Neural cell (in vitro differentiated cells): ENCODE measurements at regions not wholly inside any gene's neighbourhood (a gene's known extent, or its start where the extent isn't known, plus 50 kb on each side); places are given as distances from the start of the nearest gene placed in this dataset.

Experiments
- H2AFZ ChIP-seq: fragments of 200-600, 300-800 bp; sonication (generic), shearing (Covaris generic); 2 replicates; pipeline ENCODE4 v1.6.0; 2014; ENCODE audit warnings: low read depth, mild to moderate bottlenecking, antibody characterized with exemption, low read length, moderate library complexity
- H3F3A ChIP-seq: fragments of 200-600 bp; shearing (Covaris generic); 2 replicates; pipeline ENCODE4 v1.6.1; 2016; ENCODE audit warnings: mild to moderate bottlenecking, moderate library complexity, mixed read lengths, antibody characterized with exemption, low read length; ENCODE audit not compliant: insufficient read depth, poor library complexity, severe bottlenecking
- H3K27ac ChIP-seq: fragments of 200-600, 300-800 bp; sonication (generic), shearing (Covaris generic); 2 replicates; pipeline ENCODE4 v1.5.1; 2014; ENCODE audit warnings: mild to moderate bottlenecking, low read length, moderate library complexity
- H3K27me3 ChIP-seq: fragments of 300-800, 200-600 bp; sonication (generic), shearing (Covaris generic); 2 replicates; pipeline ENCODE4 v1.6.0; 2014; ENCODE audit warnings: mild to moderate bottlenecking, low read depth, low read length, moderate library complexity; ENCODE audit not compliant: insufficient read depth
- H3K36me3 ChIP-seq: fragments of 300-800, 200-600 bp; sonication (generic), shearing (Covaris generic); 2 replicates; pipeline ENCODE4 v1.5.1; 2014; ENCODE audit warnings: mild to moderate bottlenecking, antibody characterized with exemption, low read length, moderate library complexity; ENCODE audit not compliant: insufficient read depth
- H3K4me2 ChIP-seq: fragments of 300-800, 200-600 bp; sonication (generic), shearing (Covaris generic); 2 replicates; pipeline ENCODE4 v1.6.0; 2014; ENCODE audit warnings: mild to moderate bottlenecking, low read length
- H3K4me3 ChIP-seq: fragments of 300-800, 200-600 bp; sonication (generic), shearing (Covaris generic); 2 replicates; pipeline ENCODE4 v1.5.1; 2014; ENCODE audit warnings: mild to moderate bottlenecking, low read length, moderate library complexity
- H3K79me2 ChIP-seq: fragments of 200-600 bp; shearing (Covaris generic); replicated peaks from 2 replicates; pipeline ENCODE4 v1.6.0; 2014; ENCODE audit warnings: mild to moderate bottlenecking, low read length, moderate library complexity; ENCODE audit not compliant: insufficient read depth
- H3K9ac ChIP-seq: fragments of 300-800, 200-600 bp; sonication (generic), shearing (Covaris generic); 2 replicates; pipeline ENCODE4 v1.6.1; 2016; ENCODE audit warnings: mild to moderate bottlenecking, low read length, mixed read lengths
- H3K9me2 ChIP-seq: fragments of 200-600 bp; shearing (Covaris generic); 2 replicates; pipeline ENCODE4 v1.6.1; 2016; ENCODE audit warnings: mild to moderate bottlenecking, low read length, mixed read lengths; ENCODE audit not compliant: insufficient read depth
- H3K9me3 ChIP-seq: fragments of 200-600, 300-800 bp; sonication (generic), shearing (Covaris generic); 2 replicates; pipeline ENCODE4 v1.6.1; 2016; ENCODE audit warnings: mild to moderate bottlenecking, mixed run types, low read length, moderate library complexity, mixed read lengths
- H4K20me1 ChIP-seq: fragments of 200-600 bp; shearing (Covaris generic); 2 replicates; pipeline ENCODE4 v1.6.1; 2016; ENCODE audit warnings: mild to moderate bottlenecking, mixed run types; ENCODE audit not compliant: insufficient read depth
- EP300 ChIP-seq: fragments of 450-650 bp; conservative IDR thresholded peaks from 2 replicates; pipeline ENCODE4 v1.6.1; 2014; ENCODE audit warnings: antibody characterized with exemption, mild to moderate bottlenecking, moderate library complexity; ENCODE audit not compliant: poor library complexity, severe bottlenecking
- EZH2 ChIP-seq: fragments of 200-600, 300-800 bp; shearing (Covaris generic), sonication (generic); IDR thresholded peaks from 2 replicates; pipeline ENCODE4 v1.6.1; 2014; ENCODE audit warnings: antibody characterized with exemption, low read length, borderline replicate concordance, mild to moderate bottlenecking; ENCODE audit not compliant: insufficient read depth, poor library complexity, severe bottlenecking
- MXI1 ChIP-seq: fragments of 450-650 bp; conservative IDR thresholded peaks from 2 replicates; pipeline ENCODE4 v1.6.1; 2014; ENCODE audit warnings: antibody characterized with exemption, mild to moderate bottlenecking; ENCODE audit not compliant: poor library complexity, severe bottlenecking
- POLR2AphosphoS5 ChIP-seq: IDR thresholded peaks from 2 replicates; pipeline ENCODE4 v1.6.1; 2012
- RAD21 ChIP-seq: fragments of 450-650 bp; conservative IDR thresholded peaks from 2 replicates; pipeline ENCODE4 v1.6.1; 2014; ENCODE audit warnings: antibody characterized with exemption, mild to moderate bottlenecking, moderate library complexity
- SMC3 ChIP-seq: fragments of 450-650 bp; conservative IDR thresholded peaks from 2 replicates; pipeline ENCODE4 v1.6.1; 2014; ENCODE audit warnings: antibody characterized with exemption, mild to moderate bottlenecking, moderate library complexity; ENCODE audit not compliant: poor library complexity
- TAF1 ChIP-seq: IDR thresholded peaks from 2 replicates; pipeline ENCODE4 v1.6.1; 2012; ENCODE audit warnings: low read depth
- TF ChIP-seq, protein P1 (sequence below): fragments of 450-650 bp; IDR thresholded peaks from 2 replicates; pipeline ENCODE4 v1.5.1; 2014; ENCODE audit warnings: antibody characterized with exemption, mild to moderate bottlenecking, moderate library complexity; ENCODE audit not compliant: poor library complexity, severe bottlenecking
- TF ChIP-seq, protein P2 (sequence below): IDR thresholded peaks from 2 replicates; pipeline ENCODE4 v1.6.1; 2012; ENCODE audit warnings: borderline replicate concordance

DNA sequence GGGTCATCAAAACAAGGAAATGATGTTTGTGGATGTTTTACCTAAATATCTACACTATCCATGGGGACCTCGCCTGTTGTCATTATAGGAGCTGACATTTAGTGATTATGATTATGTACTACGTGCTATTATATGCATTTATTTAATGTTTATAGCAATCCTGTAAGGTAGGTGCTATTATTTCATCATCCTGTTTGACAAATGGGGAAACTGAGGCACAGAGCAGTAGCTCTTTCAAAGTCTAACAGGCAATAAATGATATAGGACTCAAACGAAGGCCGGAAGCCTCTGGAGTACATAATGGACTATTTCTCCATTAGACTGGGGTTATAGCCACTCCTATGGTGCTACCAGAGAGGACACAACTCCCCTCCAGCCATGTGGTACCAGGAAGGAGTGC is 60.6 kb upstream of the KDM7A start:
- Histone ChIP-seq H3K9me2 (no peaks in the 10 kb centered on the region), H2AFZ (no peak overlapping the region), H3K79me2 (no peaks in the 10 kb centered on the region), H3K27ac (no peak overlapping the region), H3K4me2 (no peak overlapping the region), H3K9me3 (no peaks in the 10 kb centered on the region), H4K20me1 (no peaks in the 10 kb centered on the region), H3K36me3 (no peaks in the 10 kb centered on the region), H3F3A (no peaks in the 10 kb centered on the region), H3K4me3 (no peak overlapping the region), H3K9ac (no peak overlapping the region), H3K27me3 (peaks cover 5% of the 10 kb centered on the region)
- TF ChIP-seq, protein P1, sequence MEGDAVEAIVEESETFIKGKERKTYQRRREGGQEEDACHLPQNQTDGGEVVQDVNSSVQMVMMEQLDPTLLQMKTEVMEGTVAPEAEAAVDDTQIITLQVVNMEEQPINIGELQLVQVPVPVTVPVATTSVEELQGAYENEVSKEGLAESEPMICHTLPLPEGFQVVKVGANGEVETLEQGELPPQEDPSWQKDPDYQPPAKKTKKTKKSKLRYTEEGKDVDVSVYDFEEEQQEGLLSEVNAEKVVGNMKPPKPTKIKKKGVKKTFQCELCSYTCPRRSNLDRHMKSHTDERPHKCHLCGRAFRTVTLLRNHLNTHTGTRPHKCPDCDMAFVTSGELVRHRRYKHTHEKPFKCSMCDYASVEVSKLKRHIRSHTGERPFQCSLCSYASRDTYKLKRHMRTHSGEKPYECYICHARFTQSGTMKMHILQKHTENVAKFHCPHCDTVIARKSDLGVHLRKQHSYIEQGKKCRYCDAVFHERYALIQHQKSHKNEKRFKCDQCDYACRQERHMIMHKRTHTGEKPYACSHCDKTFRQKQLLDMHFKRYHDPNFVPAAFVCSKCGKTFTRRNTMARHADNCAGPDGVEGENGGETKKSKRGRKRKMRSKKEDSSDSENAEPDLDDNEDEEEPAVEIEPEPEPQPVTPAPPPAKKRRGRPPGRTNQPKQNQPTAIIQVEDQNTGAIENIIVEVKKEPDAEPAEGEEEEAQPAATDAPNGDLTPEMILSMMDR = no peak
- TF ChIP-seq RAD21 = no peak

DNA sequence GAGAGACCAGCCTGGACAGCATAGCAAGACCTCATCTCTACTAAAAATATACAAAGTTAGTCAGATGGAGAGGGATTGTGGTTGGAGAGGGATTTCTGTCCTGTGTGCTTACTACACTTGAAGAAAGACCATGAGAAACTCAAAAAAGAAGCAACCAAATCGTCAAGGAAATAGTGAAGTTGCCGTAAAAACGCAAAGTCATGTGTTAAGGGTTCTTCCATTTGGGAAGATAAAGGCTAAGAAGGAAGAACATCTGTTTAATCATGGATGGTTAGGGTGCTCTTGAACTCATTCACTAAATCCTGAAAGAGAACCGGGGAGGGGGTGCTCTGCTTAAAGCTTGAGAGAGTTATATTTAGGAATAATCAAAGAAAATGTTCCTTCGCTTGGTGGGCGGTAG is 59.8 kb upstream of the KDM7A start:
- Histone ChIP-seq H3K9ac (no peak overlapping the region), H3K4me2 (no peak overlapping the region), H3K27ac (no peak overlapping the region), H3K9me2 (no peaks in the 10 kb centered on the region), H4K20me1 (no peaks in the 10 kb centered on the region), H3K27me3 (peaks cover 11% of the 10 kb centered on the region), H3K9me3 (no peaks in the 10 kb centered on the region), H2AFZ (no peak overlapping the region), H3K36me3 (no peaks in the 10 kb centered on the region), H3F3A (no peaks in the 10 kb centered on the region), H3K79me2 (no peaks in the 10 kb centered on the region), H3K4me3 (no peak overlapping the region)
- TF ChIP-seq EZH2 (no peak), SMC3 (no peak), TAF1 (no peak), RAD21 (no peak), EP300 (no peak), POLR2AphosphoS5 (no peak), MXI1 (no peak)
- TF ChIP-seq, protein P2, sequence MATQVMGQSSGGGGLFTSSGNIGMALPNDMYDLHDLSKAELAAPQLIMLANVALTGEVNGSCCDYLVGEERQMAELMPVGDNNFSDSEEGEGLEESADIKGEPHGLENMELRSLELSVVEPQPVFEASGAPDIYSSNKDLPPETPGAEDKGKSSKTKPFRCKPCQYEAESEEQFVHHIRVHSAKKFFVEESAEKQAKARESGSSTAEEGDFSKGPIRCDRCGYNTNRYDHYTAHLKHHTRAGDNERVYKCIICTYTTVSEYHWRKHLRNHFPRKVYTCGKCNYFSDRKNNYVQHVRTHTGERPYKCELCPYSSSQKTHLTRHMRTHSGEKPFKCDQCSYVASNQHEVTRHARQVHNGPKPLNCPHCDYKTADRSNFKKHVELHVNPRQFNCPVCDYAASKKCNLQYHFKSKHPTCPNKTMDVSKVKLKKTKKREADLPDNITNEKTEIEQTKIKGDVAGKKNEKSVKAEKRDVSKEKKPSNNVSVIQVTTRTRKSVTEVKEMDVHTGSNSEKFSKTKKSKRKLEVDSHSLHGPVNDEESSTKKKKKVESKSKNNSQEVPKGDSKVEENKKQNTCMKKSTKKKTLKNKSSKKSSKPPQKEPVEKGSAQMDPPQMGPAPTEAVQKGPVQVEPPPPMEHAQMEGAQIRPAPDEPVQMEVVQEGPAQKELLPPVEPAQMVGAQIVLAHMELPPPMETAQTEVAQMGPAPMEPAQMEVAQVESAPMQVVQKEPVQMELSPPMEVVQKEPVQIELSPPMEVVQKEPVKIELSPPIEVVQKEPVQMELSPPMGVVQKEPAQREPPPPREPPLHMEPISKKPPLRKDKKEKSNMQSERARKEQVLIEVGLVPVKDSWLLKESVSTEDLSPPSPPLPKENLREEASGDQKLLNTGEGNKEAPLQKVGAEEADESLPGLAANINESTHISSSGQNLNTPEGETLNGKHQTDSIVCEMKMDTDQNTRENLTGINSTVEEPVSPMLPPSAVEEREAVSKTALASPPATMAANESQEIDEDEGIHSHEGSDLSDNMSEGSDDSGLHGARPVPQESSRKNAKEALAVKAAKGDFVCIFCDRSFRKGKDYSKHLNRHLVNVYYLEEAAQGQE = no peak
- TF ChIP-seq, protein P1 = no peak
